ENCODE measurements at regions not wholly inside any gene's neighbourhood (a gene's known extent, or its start where the extent isn't known, plus 50 kb on each side); places are given as distances from the start of the nearest gene placed in this dataset.

- TF ChIP-seq EZH2 (IDR thresholded peaks at IDR 0.05; ENCODE audit: low read length, missing control alignments) (no peak), CTCF (conservative IDR thresholded peaks at IDR 0.05 in 1 of 2, IDR thresholded peaks at IDR 0.05 in 1 of 2; ENCODE audit: low read depth in 1 of 2, low read length in 2 of 2) (no peak)
These were observed 1025.8 kb upstream of the LRRN3 start for GRCh38 chr7:110065121-110065520.

Data from fibroblast of lung (primary cell).